GM23338 (cell line): ENCODE measurements at regions not wholly inside any gene's neighbourhood (a gene's known extent, or its start where the extent isn't known, plus 50 kb on each side); places are given as distances from the start of the nearest gene placed in this dataset.

Experiments
- CREB1 ChIP-seq: fragments of 250-450 bp; sonication (Bioruptor Pico); IDR thresholded peaks from 2 replicates; pipeline ENCODE4 v1.5.0; 2020; ENCODE audit warnings: low read depth, mild to moderate bottlenecking, moderate library complexity
- CTCF ChIP-seq, 2 experiments: fragments of 200-600 bp in 1 of 2; sonication (generic) in 1 of 2; conservative IDR thresholded peaks; 2 replicates each; pipeline versions ENCODE4 v1.5.1 to v1.6.1; 2016 to 2017; ENCODE audit warnings: antibody characterized with exemption in 2 of 2, low read depth in 2 of 2, mild to moderate bottlenecking in 2 of 2, moderate library complexity in 1 of 2
- EZH2 ChIP-seq: fragments of 200-600 bp; sonication (generic); IDR thresholded peaks from one replicate; pipeline ENCODE4 v1.8.0; 2017; ENCODE audit warnings: antibody characterized with exemption, mild to moderate bottlenecking, low read depth; ENCODE audit not compliant: unreplicated experiment

GRCh38 chr3:174483254-174483653 is 375.9 kb upstream of the NAALADL2 start:
- TF ChIP-seq CREB1 (CRISPR knock-in tag) (no peak), CTCF (conservative IDR thresholded peaks at IDR 0.05; ENCODE audit: low read depth in 2 of 2) (no peak), EZH2 (no peak)
